ENCODE measurements at regions not wholly inside any gene's neighbourhood (a gene's known extent, or its start where the extent isn't known, plus 50 kb on each side); places are given as distances from the start of the nearest gene placed in this dataset.

DNA sequence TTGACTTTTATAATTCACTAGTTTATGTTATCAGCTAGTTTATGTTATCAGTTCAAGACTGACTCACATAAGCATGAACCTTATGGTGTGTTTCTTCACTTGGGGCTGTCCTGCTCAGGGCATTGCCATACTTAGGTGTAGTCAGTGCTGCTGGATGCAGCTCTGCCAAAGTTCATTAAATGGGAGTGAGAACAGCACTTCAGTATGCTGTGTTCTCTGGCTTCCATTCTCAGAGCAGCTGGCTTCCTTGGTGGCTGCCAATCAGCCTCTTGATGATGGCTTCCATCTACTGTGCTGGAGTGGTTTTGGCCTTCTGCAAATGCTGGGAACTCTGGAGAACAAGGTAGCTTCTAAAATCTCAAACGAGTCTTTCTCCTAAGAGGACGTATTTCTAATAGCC lies 170.7 kb downstream of the TDRD15 start:
- TF ChIP-seq POLR2A (IDR thresholded peaks at IDR 0.05): no peak
- no peak for TF ChIP-seq EP300 (IDR thresholded peaks at IDR 0.05)
- TF ChIP-seq, protein P1, sequence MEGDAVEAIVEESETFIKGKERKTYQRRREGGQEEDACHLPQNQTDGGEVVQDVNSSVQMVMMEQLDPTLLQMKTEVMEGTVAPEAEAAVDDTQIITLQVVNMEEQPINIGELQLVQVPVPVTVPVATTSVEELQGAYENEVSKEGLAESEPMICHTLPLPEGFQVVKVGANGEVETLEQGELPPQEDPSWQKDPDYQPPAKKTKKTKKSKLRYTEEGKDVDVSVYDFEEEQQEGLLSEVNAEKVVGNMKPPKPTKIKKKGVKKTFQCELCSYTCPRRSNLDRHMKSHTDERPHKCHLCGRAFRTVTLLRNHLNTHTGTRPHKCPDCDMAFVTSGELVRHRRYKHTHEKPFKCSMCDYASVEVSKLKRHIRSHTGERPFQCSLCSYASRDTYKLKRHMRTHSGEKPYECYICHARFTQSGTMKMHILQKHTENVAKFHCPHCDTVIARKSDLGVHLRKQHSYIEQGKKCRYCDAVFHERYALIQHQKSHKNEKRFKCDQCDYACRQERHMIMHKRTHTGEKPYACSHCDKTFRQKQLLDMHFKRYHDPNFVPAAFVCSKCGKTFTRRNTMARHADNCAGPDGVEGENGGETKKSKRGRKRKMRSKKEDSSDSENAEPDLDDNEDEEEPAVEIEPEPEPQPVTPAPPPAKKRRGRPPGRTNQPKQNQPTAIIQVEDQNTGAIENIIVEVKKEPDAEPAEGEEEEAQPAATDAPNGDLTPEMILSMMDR (IDR thresholded peaks at IDR 0.05): no peak

DNA sequence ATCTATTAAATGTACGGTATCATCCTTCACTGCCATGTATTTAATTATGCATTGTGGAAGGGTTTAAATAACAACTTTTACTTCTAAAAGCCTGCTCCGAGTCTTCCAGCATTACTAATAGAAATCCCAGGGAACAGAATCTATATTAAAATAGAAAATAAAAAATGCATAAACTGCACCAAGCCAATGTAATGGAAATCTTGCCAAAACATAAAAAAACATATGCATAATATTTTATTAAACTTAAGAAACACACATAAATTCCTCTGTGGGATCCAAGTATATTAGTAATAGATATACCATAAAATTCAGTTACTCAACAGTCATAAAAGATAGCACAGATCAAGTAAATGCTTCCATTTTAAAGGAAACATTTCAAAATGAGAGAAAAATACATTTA lies 175.6 kb downstream of the TDRD15 start:
- TF ChIP-seq EP300 (IDR thresholded peaks at IDR 0.05) (no peak), POLR2A (IDR thresholded peaks at IDR 0.05) (no peak)
- TF ChIP-seq, protein P1 (IDR thresholded peaks at IDR 0.05): no peak
- DNase-seq: no peak

More for the DNA sequence above, 170.7 kb downstream of the TDRD15 start:
- H3K36me3 ChIP-seq: no peaks in the 10 kb centered on the region
- H3K27me3 ChIP-seq: no peaks in the 10 kb centered on the region
- intact Hi-C loops (cut with DNase I): no loop called here
- no peak overlapping the region for H3K27ac ChIP-seq
- no peaks in the 10 kb centered on the region for H3K9me3 ChIP-seq
- no peak overlapping the region for H3K4me3 ChIP-seq
- peaks cover 3% of the 10 kb centered on the region for H3K4me1 ChIP-seq (ENCODE audit: insufficient read depth)
- WGBS, 3 donors: 88 to 93% (median 88%) methylated on average over 2 of the region's 2 CpGs
- no peak for DNase-seq

GRCh38 chr2:21301871-21302455 lies 178.2 kb downstream of the TDRD15 start:
- Histone ChIP-seq H3K27me3 (no peaks in the 10 kb centered on the region), H3K36me3 (no peaks in the 10 kb centered on the region), H3K4me3 (no peak overlapping the region), H3K9me3 (no peaks in the 10 kb centered on the region), H3K27ac (no peak overlapping the region), H3K4me1 (ENCODE audit: insufficient read depth) (no peaks in the 10 kb centered on the region)
- intact Hi-C loops (cut with DNase I): no loop called here
- no peak for DNase-seq
- TF ChIP-seq POLR2A (IDR thresholded peaks at IDR 0.05) (no peak), EP300 (IDR thresholded peaks at IDR 0.05) (no peak)
- TF ChIP-seq, protein P1 (IDR thresholded peaks at IDR 0.05): no peak
- WGBS, 3 donors: 68 to 76% (median 72%) methylated on average over 1 of the region's 1 CpG

More for the DNA sequence above, 175.6 kb downstream of the TDRD15 start:
- H3K4me3 ChIP-seq: no peak overlapping the region
- no peaks in the 10 kb centered on the region for H3K36me3 ChIP-seq
- H3K9me3 ChIP-seq: no peaks in the 10 kb centered on the region
- intact Hi-C loops (cut with DNase I): no loop called here
- no peak overlapping the region for H3K27ac ChIP-seq
- no peaks in the 10 kb centered on the region for H3K27me3 ChIP-seq
- WGBS, 3 donors: 50 to 98% (median 63%) methylated on average over 2 of the region's 2 CpGs
- no peaks in the 10 kb centered on the region for H3K4me1 ChIP-seq (ENCODE audit: insufficient read depth)

DNA sequence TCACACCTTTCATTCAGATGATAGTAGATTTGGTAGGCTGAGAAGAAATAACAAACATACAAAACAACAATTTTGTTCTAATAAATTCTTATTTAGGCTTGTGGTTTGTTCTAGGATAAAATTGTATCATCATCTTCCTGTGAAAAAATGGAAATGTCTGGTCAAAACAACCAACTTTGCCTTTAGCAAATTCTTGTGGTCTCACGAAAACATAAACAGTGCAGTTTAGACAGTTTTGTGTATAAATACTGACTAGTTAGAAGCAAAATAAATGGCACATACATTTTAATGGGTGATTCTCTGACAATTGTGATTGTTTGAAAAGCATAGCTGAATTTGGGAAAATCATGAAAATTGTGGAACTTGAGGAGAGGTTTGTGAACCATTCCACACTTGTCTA lies 180.1 kb downstream of the TDRD15 start:
- Histone ChIP-seq H3K4me3 (no peak overlapping the region), H3K9me3 (no peaks in the 10 kb centered on the region), H3K27me3 (no peaks in the 10 kb centered on the region), H3K27ac (no peak overlapping the region), H3K4me1 (ENCODE audit: insufficient read depth) (no peaks in the 10 kb centered on the region), H3K36me3 (no peaks in the 10 kb centered on the region)
- 20 to 63% (median 20%) methylated on average over 1 of the region's 1 CpG for WGBS, 3 donors
- DNase-seq: no peak
- intact Hi-C loops (cut with DNase I): no loop called here
- TF ChIP-seq, protein P1 (IDR thresholded peaks at IDR 0.05): no peak
- TF ChIP-seq EP300 (IDR thresholded peaks at IDR 0.05) (no peak), POLR2A (IDR thresholded peaks at IDR 0.05) (no peak)

All from ovary (tissue), 7 donors.